ENCODE measurements at regions not wholly inside any gene's neighbourhood (a gene's known extent, or its start where the extent isn't known, plus 50 kb on each side); places are given as distances from the start of the nearest gene placed in this dataset.

DNA sequence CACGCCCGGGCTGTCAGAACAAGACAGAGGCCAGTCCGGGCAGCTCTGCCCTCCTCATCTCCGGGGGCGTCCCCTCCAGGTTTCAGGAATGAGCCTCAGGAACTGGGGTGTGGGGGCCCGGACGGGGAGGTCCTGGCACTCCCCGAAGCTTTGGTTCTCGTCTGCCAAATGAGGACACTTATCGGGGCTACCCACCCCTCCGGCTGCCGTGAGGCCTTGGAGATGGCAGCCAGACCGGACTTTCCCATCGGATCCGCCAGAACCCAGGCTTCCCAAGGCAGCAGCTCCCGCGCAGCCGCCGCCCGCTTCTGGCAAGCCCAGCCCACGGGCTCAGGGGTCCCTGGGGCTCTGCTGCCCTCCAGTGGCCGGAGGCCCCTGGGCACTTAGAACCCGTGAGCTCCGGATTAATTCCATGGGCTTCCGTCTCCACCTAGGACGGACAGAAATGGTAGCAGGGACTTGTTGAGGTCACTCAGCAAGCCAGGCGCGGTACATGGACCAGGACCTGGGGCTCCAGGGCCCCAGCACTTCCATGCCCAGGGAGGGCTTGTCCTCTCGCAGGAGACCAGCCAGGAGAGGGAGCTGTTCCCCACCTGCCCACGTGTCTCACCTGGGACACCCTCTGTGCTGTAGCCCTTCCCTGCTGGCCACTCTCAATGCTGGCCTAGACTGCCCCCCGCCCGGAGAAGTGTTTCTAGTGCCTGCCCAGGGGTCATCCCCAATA is 89.4 kb downstream of the LINGO1 start:
- TF ChIP-seq POLR2A (IDR thresholded peaks at IDR 0.05; ENCODE audit: low read depth, low read length) = no peak
- TF ChIP-seq POLR2AphosphoS5 (IDR thresholded peaks at IDR 0.05; ENCODE audit: low read depth, low read length) = no peak
- no peak for TF ChIP-seq TAF1 (IDR thresholded peaks at IDR 0.05; ENCODE audit: low read depth, low read length)
- peak; percentile 70; the same call in 1 of the 2 replicates for TF ChIP-seq POU2F2 (IDR thresholded peaks at IDR 0.05; ENCODE audit: low read depth, low read length)
